ENCODE measurements at regions not wholly inside any gene's neighbourhood (a gene's known extent, or its start where the extent isn't known, plus 50 kb on each side); places are given as distances from the start of the nearest gene placed in this dataset.

GRCh38 chr10:107900131-107900530 is 735.6 kb upstream of the SORCS1 start:
- no peaks in the 10 kb centered on the region for H3K27me3 Mint-ChIP-seq
- CTCF ChIA-PET = interaction anchor here (0.6 kb wide), 1 partner anchor 32 kb away, joined by 3 read pairs; no protein-coding TSS in a partner anchor
- H3K27ac Mint-ChIP-seq = no peak overlapping the region
- no peaks in the 10 kb centered on the region for H3K9me3 Mint-ChIP-seq
- H3K4me1 Mint-ChIP-seq = no peaks in the 10 kb centered on the region
- no peak for TF ChIP-seq CTCF (IDR thresholded peaks at IDR 0.05)
- no peak for ATAC-seq (ENCODE audit: low read depth)
- H3K4me3 Mint-ChIP-seq = no peak overlapping the region
- POLR2A ChIA-PET = no interaction called here
- no peak for DNase-seq
- H3K36me3 Mint-ChIP-seq (ENCODE audit: low read depth) = no peaks in the 10 kb centered on the region
- intact Hi-C loops (cut with micrococcal nuclease) = no loop called here

GRCh38 chr10:107899502-107900062 is 735.1 kb upstream of the SORCS1 start:
- ChIA-PET CTCF (no interaction called here), POLR2A (no interaction called here)
- Mint-ChIP-seq H3K4me1 (peaks cover 1% of the 10 kb centered on the region), H3K9me3 (no peaks in the 10 kb centered on the region), H3K4me3 (no peak overlapping the region), H3K27ac (no peak overlapping the region), H3K27me3 (no peaks in the 10 kb centered on the region), H3K36me3 (ENCODE audit: low read depth) (no peaks in the 10 kb centered on the region)
- no peak for ATAC-seq (ENCODE audit: low read depth)
- no peak for DNase-seq
- TF ChIP-seq CTCF (IDR thresholded peaks at IDR 0.05) = no peak
- intact Hi-C loops (cut with micrococcal nuclease) = no loop called here

GRCh38 chr10:107899075-107899474 is 734.6 kb upstream of the SORCS1 start:
- ATAC-seq (ENCODE audit: low read depth) = no peak
- no peak overlapping the region for H3K4me3 Mint-ChIP-seq
- no peaks in the 10 kb centered on the region for H3K36me3 Mint-ChIP-seq (ENCODE audit: low read depth)
- TF ChIP-seq CTCF (IDR thresholded peaks at IDR 0.05) = no peak
- CTCF ChIA-PET = no interaction called here
- no peak for DNase-seq
- POLR2A ChIA-PET = no interaction called here
- no peak overlapping the region for H3K27ac Mint-ChIP-seq
- peaks cover 5% of the 10 kb centered on the region for H3K4me1 Mint-ChIP-seq
- intact Hi-C loops (cut with micrococcal nuclease) = no loop called here
- peaks cover 2% of the 10 kb centered on the region for H3K9me3 Mint-ChIP-seq
- H3K27me3 Mint-ChIP-seq = no peaks in the 10 kb centered on the region

- intact Hi-C loops (cut with micrococcal nuclease) = no loop called here
- H3K27ac Mint-ChIP-seq = no peak overlapping the region
Observed at GRCh38 chr10:107898392-107898791, 733.9 kb upstream of the SORCS1 start.

GRCh38 chr10:107894516-107894915 is 730.0 kb upstream of the SORCS1 start:
- Mint-ChIP-seq H3K27me3 (no peaks in the 10 kb centered on the region), H3K36me3 (ENCODE audit: low read depth) (no peaks in the 10 kb centered on the region), H3K4me3 (no peak overlapping the region), H3K4me1 (peaks cover 5% of the 10 kb centered on the region), H3K27ac (no peak overlapping the region), H3K9me3 (peaks cover 4% of the 10 kb centered on the region)
- DNase-seq = no peak
- ChIA-PET POLR2A (no interaction called here), CTCF (no interaction called here)
- TF ChIP-seq CTCF (IDR thresholded peaks at IDR 0.05) = no peak
- intact Hi-C loops (cut with micrococcal nuclease) = no loop called here
- no peak for ATAC-seq (ENCODE audit: low read depth)

More at GRCh38 chr10:107898392-107898791, 733.9 kb upstream of the SORCS1 start:
- H3K4me1 Mint-ChIP-seq = peaks cover 5% of the 10 kb centered on the region
- no peaks in the 10 kb centered on the region for H3K27me3 Mint-ChIP-seq
- no peaks in the 10 kb centered on the region for H3K36me3 Mint-ChIP-seq (ENCODE audit: low read depth)
- ChIA-PET POLR2A (no interaction called here), CTCF (no interaction called here)
- H3K4me3 Mint-ChIP-seq = no peak overlapping the region
- peaks cover 2% of the 10 kb centered on the region for H3K9me3 Mint-ChIP-seq
- no peak for DNase-seq
- no peak for ATAC-seq (ENCODE audit: low read depth)
- TF ChIP-seq CTCF (IDR thresholded peaks at IDR 0.05) = no peak
